GM12874 (cell line): ENCODE measurements at regions not wholly inside any gene's neighbourhood (a gene's known extent, or its start where the extent isn't known, plus 50 kb on each side); places are given as distances from the start of the nearest gene placed in this dataset.
A peak's percentile ranks its signal among the peaks of the same experiment; 100 is the strongest.

Experiments
- CTCF ChIP-seq: IDR thresholded peaks from 2 replicates; pipeline ENCODE4 v1.5.1; 2011; ENCODE audit warnings: low read depth, mild to moderate bottlenecking, control low read depth, low read length, moderate library complexity; ENCODE audit not compliant: insufficient read depth

GRCh38 chr4:82268826-82269193 lies 105.0 kb downstream of the HNRNPD start:
- TF ChIP-seq CTCF, result no peak

- peak; percentile 64 for TF ChIP-seq CTCF
Measured at GRCh38 chr4:82268050-82268825, 105.6 kb downstream of the HNRNPD start.

- no peak for TF ChIP-seq CTCF
Measured at GRCh38 chr4:82267506-82267905, 106.3 kb downstream of the HNRNPD start.

GRCh38 chr4:82266345-82266744 lies 107.4 kb downstream of the HNRNPD start:
- no peak for TF ChIP-seq CTCF

- no peak for TF ChIP-seq CTCF
Measured at GRCh38 chr4:82261084-82261483, 112.7 kb downstream of the HNRNPD start.

- no peak for TF ChIP-seq CTCF
Measured at GRCh38 chr4:82260632-82261031, 113.2 kb downstream of the HNRNPD start.

- no peak for TF ChIP-seq CTCF
Measured at GRCh38 chr4:82256718-82257117, 117.1 kb downstream of the HNRNPD start.
